ENCODE measurements at regions not wholly inside any gene's neighbourhood (a gene's known extent, or its start where the extent isn't known, plus 50 kb on each side); places are given as distances from the start of the nearest gene placed in this dataset.

- TF ChIP-seq POLR2A (IDR thresholded peaks at IDR 0.05), result no peak
- no peak for TF ChIP-seq CTCF (IDR thresholded peaks at IDR 0.05)
These were observed 110.8 kb upstream of the SHOX start for GRCh38 chrX:519741-520140.
